ENCODE measurements at regions not wholly inside any gene's neighbourhood (a gene's known extent, or its start where the extent isn't known, plus 50 kb on each side); places are given as distances from the start of the nearest gene placed in this dataset.

GRCh38 chr1:58836408-58836807 is 52.6 kb upstream of the JUN start:
- H3K4me3 ChIP-seq: no peak overlapping the region

GRCh38 chr1:58837886-58838285 is 54.0 kb upstream of the JUN start:
- no peak overlapping the region for H3K4me3 ChIP-seq
- no peak for DNase-seq (ENCODE audit: low spot score in 2 of 2)
- H3K36me3 ChIP-seq (replicated peaks): no peaks in the 10 kb centered on the region
- no peaks in the 10 kb centered on the region for H3K9me3 ChIP-seq
- no peaks in the 10 kb centered on the region for H3K4me1 ChIP-seq
- in situ Hi-C loops (cut with MboI; ENCODE audit: low sequenced_read_pairs): no loop called here
- no peaks in the 10 kb centered on the region for H3K27me3 ChIP-seq (ENCODE audit: low read depth)

More at GRCh38 chr1:58836408-58836807, 52.6 kb upstream of the JUN start:
- H3K36me3 ChIP-seq (replicated peaks): no peaks in the 10 kb centered on the region
- DNase-seq (ENCODE audit: low spot score in 2 of 2): no peak
- in situ Hi-C loops (cut with MboI; ENCODE audit: low sequenced_read_pairs): no loop called here
- H3K9me3 ChIP-seq: no peaks in the 10 kb centered on the region
- no peaks in the 10 kb centered on the region for H3K4me1 ChIP-seq
- H3K27me3 ChIP-seq (ENCODE audit: low read depth): no peaks in the 10 kb centered on the region

GRCh38 chr1:58839147-58839795 is 55.4 kb upstream of the JUN start:
- no peak for DNase-seq (ENCODE audit: low spot score in 2 of 2)
- in situ Hi-C loops (cut with MboI; ENCODE audit: low sequenced_read_pairs): no loop called here
- Histone ChIP-seq H3K4me3 (no peak overlapping the region), H3K4me1 (no peaks in the 10 kb centered on the region), H3K36me3 (replicated peaks) (no peaks in the 10 kb centered on the region), H3K9me3 (no peaks in the 10 kb centered on the region), H3K27me3 (ENCODE audit: low read depth) (no peaks in the 10 kb centered on the region)

- no peak for DNase-seq (ENCODE audit: low spot score in 2 of 2)
- Histone ChIP-seq H3K27me3 (ENCODE audit: low read depth) (no peaks in the 10 kb centered on the region), H3K36me3 (replicated peaks) (no peaks in the 10 kb centered on the region), H3K4me1 (no peaks in the 10 kb centered on the region), H3K9me3 (no peaks in the 10 kb centered on the region), H3K4me3 (no peak overlapping the region)
- in situ Hi-C loops (cut with MboI; ENCODE audit: low sequenced_read_pairs): no loop called here
Measured at GRCh38 chr1:58839846-58840835, 56.3 kb upstream of the JUN start.

GRCh38 chr1:58841455-58841854 is 57.6 kb upstream of the JUN start:
- H3K4me1 ChIP-seq: no peaks in the 10 kb centered on the region
- in situ Hi-C loops (cut with MboI; ENCODE audit: low sequenced_read_pairs): no loop called here
- H3K36me3 ChIP-seq (replicated peaks): no peaks in the 10 kb centered on the region
- peak in 1 of 2 experiments; percentile 45 for DNase-seq (ENCODE audit: low spot score in 2 of 2)
- no peak overlapping the region for H3K4me3 ChIP-seq
- no peaks in the 10 kb centered on the region for H3K9me3 ChIP-seq
- no peaks in the 10 kb centered on the region for H3K27me3 ChIP-seq (ENCODE audit: low read depth)

GRCh38 chr1:58842941-58843340 is 59.1 kb upstream of the JUN start:
- H3K4me1 ChIP-seq: no peaks in the 10 kb centered on the region

GRCh38 chr1:58844176-58844575 is 60.3 kb upstream of the JUN start:
- in situ Hi-C loops (cut with MboI; ENCODE audit: low sequenced_read_pairs): no loop called here
- Histone ChIP-seq H3K4me1 (no peaks in the 10 kb centered on the region), H3K4me3 (no peak overlapping the region), H3K36me3 (replicated peaks) (no peaks in the 10 kb centered on the region), H3K27me3 (ENCODE audit: low read depth) (no peaks in the 10 kb centered on the region; the same call in 1 of the 2 replicates), H3K9me3 (no peaks in the 10 kb centered on the region)
- no peak for DNase-seq (ENCODE audit: low spot score in 2 of 2)

More at GRCh38 chr1:58842941-58843340, 59.1 kb upstream of the JUN start:
- Histone ChIP-seq H3K4me3 (no peak overlapping the region), H3K36me3 (replicated peaks) (no peaks in the 10 kb centered on the region), H3K9me3 (no peaks in the 10 kb centered on the region), H3K27me3 (ENCODE audit: low read depth) (no peaks in the 10 kb centered on the region; the same call in 1 of the 2 replicates)
- in situ Hi-C loops (cut with MboI; ENCODE audit: low sequenced_read_pairs): no loop called here
- no peak for DNase-seq (ENCODE audit: low spot score in 2 of 2)

GRCh38 chr1:58845942-58846341 is 62.1 kb upstream of the JUN start:
- H3K9me3 ChIP-seq: no peaks in the 10 kb centered on the region
- in situ Hi-C loops (cut with MboI; ENCODE audit: low sequenced_read_pairs): no loop called here
- no peak for DNase-seq (ENCODE audit: low spot score in 2 of 2)
- no peaks in the 10 kb centered on the region for H3K36me3 ChIP-seq (replicated peaks)
- H3K4me1 ChIP-seq: no peaks in the 10 kb centered on the region
- H3K27me3 ChIP-seq (ENCODE audit: low read depth): no peaks in the 10 kb centered on the region; the same call in 1 of the 2 replicates
- H3K4me3 ChIP-seq: no peak overlapping the region

- H3K9me3 ChIP-seq: no peaks in the 10 kb centered on the region
- H3K4me1 ChIP-seq: no peaks in the 10 kb centered on the region
- no peak overlapping the region for H3K4me3 ChIP-seq
- H3K36me3 ChIP-seq (replicated peaks): no peaks in the 10 kb centered on the region
- H3K27me3 ChIP-seq (ENCODE audit: low read depth): no peaks in the 10 kb centered on the region; the same call in none of the 2 replicates
- DNase-seq (ENCODE audit: low spot score in 2 of 2): no peak
- in situ Hi-C loops (cut with MboI; ENCODE audit: low sequenced_read_pairs): no loop called here
Measured at GRCh38 chr1:58848818-58849411, 65.1 kb upstream of the JUN start.

- no peak for DNase-seq (ENCODE audit: low spot score in 2 of 2)
- in situ Hi-C loops (cut with MboI; ENCODE audit: low sequenced_read_pairs): no loop called here
- Histone ChIP-seq H3K4me3 (no peak overlapping the region), H3K36me3 (replicated peaks) (no peaks in the 10 kb centered on the region), H3K4me1 (no peaks in the 10 kb centered on the region), H3K9me3 (no peaks in the 10 kb centered on the region), H3K27me3 (ENCODE audit: low read depth) (no peaks in the 10 kb centered on the region; the same call in none of the 2 replicates)
Measured at GRCh38 chr1:58849551-58849950, 65.7 kb upstream of the JUN start.

- H3K4me3 ChIP-seq: no peak overlapping the region
- no peaks in the 10 kb centered on the region for H3K9me3 ChIP-seq
- H3K27me3 ChIP-seq (ENCODE audit: low read depth): no peaks in the 10 kb centered on the region; the same call in none of the 2 replicates
- H3K36me3 ChIP-seq (replicated peaks): no peaks in the 10 kb centered on the region
- no peaks in the 10 kb centered on the region for H3K4me1 ChIP-seq
- in situ Hi-C loops (cut with MboI; ENCODE audit: low sequenced_read_pairs): no loop called here
- DNase-seq (ENCODE audit: low spot score in 2 of 2): no peak
Measured at GRCh38 chr1:58850636-58851035, 66.8 kb upstream of the JUN start.

- no peaks in the 10 kb centered on the region for H3K36me3 ChIP-seq (replicated peaks)
- no peaks in the 10 kb centered on the region; the same call in 1 of the 2 replicates for H3K27me3 ChIP-seq (ENCODE audit: low read depth)
- H3K9me3 ChIP-seq: no peaks in the 10 kb centered on the region
- in situ Hi-C loops (cut with MboI; ENCODE audit: low sequenced_read_pairs): no loop called here
- no peaks in the 10 kb centered on the region for H3K4me1 ChIP-seq
- no peak for DNase-seq (ENCODE audit: low spot score in 2 of 2)
- no peak overlapping the region for H3K4me3 ChIP-seq
Measured at GRCh38 chr1:58852731-58853485, 69.1 kb upstream of the JUN start.

GRCh38 chr1:58854576-58854975 is 70.7 kb upstream of the JUN start:
- Histone ChIP-seq H3K4me1 (no peaks in the 10 kb centered on the region), H3K9me3 (no peaks in the 10 kb centered on the region), H3K36me3 (replicated peaks) (no peaks in the 10 kb centered on the region), H3K4me3 (no peak overlapping the region), H3K27me3 (ENCODE audit: low read depth) (no peaks in the 10 kb centered on the region; the same call in 1 of the 2 replicates)
- DNase-seq (ENCODE audit: low spot score in 2 of 2): no peak
- in situ Hi-C loops (cut with MboI; ENCODE audit: low sequenced_read_pairs): no loop called here
